HG02759 (cell line): ENCODE measurements at regions not wholly inside any gene's neighbourhood (a gene's known extent, or its start where the extent isn't known, plus 50 kb on each side); places are given as distances from the start of the nearest gene placed in this dataset.

ENCODE experiments used
- ATAC-seq: cut with Tn5 transposase; IDR thresholded peaks from one replicate; pipeline ENCODE4 v1.9.1; 2021; ENCODE audit warnings: mild to moderate bottlenecking, moderate library complexity; ENCODE audit not compliant: unreplicated experiment

DNA sequence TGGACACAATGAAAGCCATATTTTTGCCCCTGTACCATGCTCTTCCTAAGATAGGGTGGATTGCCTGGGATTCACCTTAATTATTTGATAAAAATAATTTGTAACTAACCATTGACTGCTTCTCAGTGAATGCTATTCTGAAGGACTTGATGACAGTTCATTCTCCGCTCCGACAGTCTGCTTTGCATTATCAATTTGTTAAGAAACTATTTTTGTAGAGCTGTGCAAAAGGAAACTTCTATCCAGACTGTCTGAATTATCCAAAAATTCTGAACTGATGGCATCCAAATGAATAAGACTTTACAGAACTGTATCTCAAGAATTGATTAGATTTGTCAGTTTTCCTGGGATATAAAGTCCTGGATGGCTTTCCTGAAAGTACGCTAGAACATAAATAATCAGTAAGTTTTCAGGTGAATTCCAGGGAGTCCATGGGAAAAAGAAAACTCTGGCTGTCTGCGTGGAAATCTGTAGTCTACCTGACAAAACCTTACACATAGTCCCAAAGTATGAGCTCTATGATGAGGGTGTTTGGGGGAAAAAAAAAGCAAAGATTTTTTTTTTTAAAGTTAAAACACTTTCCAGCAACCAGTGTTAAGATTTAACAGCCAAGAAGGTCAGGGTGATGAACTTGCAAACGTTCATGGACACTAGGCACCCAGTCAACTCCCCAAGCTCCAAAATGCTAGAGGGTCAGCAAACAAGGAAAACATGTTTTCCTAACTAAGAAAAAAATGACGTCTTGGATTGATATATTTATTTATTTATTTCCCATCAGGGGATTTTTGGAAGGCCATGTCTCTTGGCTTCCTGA is 291.1 kb upstream of the TBX3 start:
- ATAC-seq: no peak

DNA sequence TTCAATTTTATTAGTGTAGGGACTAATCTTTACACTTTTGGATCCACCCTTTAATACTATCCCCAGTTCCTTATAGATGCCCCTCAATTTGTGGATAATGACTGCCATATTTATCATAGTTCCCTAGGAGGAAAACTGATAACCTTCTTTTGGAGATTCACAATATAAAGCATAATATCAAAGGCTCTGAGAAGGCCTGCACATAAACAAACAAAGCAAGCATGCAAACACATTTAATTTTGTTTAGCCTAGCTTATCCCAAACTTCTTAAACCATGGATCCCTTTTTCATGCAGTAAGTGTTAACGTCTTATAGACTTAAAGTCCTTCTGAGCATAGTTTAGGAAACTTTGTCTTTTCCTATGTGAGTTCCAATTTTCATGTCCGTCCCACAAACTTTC is 290.4 kb upstream of the TBX3 start:
- no peak for ATAC-seq

DNA sequence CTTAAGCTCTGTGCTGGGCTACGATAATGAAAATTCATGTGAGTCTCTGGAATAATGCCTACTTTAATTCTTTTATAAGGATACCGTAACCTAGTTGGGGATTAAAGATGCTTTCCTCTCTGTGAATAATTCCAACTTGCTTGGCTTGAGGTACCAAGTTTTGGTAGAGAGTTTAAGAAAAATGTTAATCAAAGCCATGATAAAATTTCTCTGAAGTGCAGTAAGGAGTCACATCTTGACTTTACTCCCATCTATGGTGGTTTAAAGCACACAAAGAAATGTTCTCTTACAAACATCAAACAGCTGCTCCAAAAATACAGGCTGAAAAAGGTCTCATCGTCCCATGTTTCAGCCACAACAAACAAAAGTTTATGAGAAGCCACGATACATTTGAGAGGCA is 284.8 kb upstream of the TBX3 start:
- no peak for ATAC-seq

DNA sequence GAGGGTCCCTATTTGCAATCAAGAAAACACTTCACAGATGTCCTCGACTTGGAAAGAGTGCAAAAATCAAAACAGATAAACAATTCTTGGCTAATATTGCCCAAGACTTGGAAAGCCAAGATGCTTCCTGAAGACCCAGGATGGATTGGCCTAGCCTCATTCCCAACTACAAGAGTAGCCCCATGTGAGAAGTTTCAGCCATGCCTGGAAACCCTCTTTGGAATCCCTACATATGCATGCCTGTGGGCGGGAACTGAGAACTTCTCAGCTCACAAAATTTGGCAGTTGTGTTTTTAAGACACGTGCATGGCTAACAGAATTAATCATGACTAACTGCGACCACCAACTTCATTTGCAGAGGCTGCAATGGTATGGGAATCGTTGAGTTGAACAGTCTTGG is 283.2 kb upstream of the TBX3 start:
- ATAC-seq: no peak

DNA sequence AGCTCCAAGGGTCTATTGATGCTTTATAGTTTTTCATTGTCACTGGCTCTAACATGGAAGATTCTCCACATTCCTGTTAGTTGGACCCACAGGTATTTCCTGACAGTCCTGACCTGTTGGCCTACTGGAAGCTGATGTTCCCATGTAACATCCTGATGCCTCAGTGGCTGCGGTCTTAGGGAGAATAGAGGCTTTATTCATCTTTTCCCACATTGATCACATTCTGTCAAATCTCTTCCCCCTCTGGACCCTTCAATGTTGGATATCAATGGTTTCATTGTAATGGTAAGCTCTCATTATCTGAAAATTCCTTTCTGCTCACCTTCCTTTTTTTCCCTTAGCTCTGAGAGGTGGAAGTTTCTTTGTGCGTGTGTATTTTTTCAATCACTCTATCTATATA is 280.9 kb upstream of the TBX3 start:
- no peak for ATAC-seq

DNA sequence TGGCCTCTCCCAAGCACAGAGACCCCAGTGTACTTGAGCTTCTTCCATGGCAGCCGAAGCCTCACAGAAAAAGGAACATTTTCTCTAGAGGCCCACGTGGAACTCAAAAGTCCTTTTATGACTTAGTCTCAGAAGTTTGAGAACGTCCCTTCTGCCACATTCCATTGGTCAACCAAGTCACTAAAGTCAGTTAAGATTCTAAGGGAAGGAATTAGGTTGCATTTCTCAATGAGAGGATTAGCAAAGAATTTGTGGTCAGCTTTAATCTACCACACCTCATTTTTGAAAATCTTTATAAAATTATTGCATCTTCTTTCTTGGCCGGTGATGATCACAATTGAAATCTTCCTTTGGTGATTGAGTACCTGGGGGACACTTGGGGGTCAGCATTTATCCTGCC is 279.9 kb upstream of the TBX3 start:
- ATAC-seq: no peak

DNA sequence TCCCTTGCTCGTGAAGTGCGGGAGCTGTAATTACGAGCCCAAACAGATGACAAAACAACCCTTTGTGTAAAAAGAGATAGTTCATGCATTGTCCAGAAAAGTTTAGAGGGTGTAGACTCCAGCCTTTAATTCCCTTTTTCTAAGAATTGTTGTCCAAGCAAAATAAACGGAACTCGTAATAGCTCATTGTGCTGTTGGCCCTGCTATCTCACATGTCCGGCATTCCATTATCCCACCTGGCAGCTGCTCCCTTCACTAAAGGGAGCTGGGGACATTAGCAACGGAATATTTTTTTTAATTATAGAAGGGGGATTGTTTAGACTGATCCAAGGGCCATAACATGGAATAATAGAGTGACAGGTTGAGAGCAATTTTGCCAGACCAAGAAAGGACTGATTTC is 277.5 kb upstream of the TBX3 start:
- ATAC-seq: no peak

DNA sequence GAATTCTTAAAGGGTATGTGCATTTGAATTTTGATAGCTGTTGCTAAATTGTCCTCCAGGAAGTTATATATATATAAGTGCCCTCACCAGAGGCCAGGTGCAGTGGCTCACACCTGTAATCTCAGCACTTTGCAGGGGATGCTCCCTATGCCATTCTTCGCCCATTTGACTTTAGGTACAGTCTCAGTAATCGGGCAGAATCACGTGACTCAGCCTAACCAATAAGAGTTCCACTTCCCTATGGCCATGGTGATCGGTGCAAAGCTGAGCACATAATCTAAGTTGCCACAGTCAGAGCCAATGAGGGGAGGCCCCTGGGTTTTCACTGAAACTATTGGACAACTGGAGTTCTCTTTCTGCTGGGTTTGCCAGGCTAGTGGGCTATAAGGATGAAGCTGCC is 274.6 kb upstream of the TBX3 start:
- ATAC-seq: no peak

DNA sequence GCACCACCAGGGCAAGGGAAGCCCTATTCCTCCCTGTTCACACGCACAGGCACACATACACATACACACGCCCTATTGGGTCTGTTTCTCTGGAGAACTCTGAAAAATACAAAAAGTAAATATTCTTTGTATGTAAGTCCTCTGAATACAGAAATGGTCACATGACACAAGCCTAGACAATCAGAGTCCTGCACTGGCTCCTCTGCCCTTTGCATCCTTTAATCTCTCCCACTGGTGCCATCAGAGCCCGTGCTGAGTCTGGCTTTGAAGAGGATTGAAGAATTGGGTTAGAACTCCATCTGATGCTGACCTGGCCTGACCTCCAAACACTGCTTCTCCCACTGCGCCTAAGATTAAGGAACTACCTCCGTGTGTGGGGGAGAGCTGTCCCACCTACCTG is 273.2 kb upstream of the TBX3 start:
- ATAC-seq: no peak

DNA sequence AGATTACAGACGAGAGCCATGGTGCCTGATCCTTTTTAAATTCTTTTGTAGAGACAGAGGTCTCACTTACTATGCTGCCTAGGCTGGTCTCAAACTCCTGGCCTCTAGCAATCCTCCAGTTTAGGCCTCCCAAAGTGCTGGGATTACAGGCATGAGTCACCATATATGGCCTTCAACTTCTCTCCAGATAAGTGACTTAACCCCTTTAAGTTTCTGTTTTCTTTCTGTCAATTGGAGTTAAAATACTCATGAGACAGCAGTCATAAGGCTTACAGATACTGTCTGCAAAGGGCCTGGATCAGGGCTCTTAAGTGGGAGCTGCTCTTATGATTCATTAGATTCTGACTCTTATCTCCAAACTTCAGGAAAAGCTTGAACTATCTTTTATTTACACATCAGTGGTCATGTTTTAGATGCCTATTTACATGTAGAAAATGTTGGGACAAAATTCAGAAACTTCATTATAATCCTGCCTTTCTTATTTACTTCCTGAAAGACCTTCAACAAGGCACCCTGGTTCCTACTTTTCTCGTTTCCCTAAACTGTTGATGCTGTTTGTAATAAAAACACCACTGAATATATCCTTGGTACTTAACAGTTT is 271.5 kb upstream of the TBX3 start:
- ATAC-seq: no peak

DNA sequence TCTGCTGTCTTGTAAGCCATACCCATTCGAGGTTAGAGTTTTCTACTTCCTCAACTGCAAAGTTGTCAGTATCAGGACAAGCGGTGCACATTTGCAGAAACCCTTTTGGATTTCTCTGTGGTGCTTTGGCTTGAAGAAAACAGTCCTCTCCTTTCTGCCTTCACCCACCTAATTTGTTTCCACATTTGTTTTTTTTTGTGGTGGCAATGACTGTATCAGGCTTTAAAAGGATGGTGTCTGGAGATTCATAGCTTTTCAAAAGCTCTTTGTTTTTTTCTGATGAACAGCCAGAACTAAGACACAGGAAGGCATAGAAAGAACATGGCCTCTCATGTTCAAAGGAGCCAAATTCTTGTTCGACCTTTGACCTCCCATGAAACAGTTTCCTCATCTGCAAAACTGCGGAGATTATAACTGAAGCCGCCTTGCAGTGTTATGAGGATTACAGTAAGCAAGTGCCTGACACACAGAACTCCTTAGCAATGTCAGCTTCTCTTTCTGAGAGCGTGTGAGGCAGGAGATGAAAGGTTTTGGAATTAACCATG is 270.6 kb upstream of the TBX3 start:
- ATAC-seq: no peak

DNA sequence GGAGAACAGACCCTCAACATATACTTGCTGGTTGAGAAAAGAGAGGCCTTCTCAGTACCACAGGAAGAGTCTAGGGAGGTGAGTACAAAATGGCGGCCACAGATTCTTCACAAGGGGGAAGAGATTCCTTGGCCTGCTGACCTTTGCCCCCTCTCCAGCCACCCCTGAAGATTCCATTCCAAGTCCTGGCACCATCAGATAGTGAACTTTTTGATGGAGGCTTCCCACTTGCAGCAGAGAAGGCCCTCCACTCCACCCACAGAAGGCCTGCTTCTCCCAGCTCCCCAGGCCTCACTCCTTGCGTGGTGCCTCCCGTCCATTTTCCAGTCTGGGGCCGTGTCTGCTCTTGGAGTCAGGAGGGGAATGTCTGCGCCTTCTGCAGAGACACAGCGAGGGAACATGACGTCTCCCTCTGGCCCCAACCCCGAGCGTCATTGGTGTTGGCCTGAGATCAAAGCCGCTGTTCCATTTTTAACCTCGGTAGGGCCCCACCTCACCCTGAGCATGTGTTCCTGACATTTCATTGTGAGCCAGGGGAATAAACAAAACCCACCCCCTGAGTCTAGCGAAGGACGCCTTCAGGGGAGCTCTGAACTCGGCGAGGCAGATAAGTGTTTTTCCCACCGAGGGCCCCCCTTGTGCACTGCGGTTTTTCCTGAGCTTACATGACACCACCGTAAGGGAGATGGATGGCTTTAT is 268.7 kb upstream of the TBX3 start:
- no peak for ATAC-seq

DNA sequence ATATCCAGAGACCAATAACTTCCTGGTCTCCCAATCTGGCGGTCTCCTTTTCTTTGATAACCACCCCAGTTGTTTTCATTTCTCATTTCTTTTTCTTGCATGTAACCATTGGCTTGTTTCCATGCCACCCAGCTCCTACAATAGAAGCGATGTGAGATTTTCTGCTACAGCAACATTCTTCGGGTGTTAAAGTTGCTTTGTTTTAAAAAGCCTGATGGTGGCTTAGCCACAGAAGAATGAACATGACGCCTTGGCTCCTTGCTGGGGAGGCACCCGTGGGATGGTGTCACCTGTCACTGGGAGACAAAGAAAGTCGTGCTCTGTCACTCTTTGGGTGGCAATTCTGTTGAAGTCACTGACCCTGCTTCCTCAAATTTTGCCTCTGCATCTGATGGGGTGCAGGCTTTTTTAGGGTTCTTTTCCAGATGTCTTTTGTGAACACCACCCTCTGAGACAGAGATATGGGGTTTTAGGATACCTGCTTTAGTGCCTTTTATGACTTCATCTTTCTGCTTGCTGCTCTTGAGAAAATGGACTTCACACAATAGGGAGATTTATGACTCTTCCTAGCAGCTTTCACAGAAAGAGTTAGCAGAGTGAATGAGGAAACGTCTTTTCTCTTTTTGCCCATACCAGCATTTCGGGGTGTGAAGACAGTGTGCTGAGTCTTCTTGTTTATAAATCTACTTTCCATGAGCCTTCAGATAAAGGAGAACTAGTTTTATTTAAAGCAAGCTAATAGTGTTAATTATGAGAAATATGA is 265.3 kb upstream of the TBX3 start:
- ATAC-seq: no peak

DNA sequence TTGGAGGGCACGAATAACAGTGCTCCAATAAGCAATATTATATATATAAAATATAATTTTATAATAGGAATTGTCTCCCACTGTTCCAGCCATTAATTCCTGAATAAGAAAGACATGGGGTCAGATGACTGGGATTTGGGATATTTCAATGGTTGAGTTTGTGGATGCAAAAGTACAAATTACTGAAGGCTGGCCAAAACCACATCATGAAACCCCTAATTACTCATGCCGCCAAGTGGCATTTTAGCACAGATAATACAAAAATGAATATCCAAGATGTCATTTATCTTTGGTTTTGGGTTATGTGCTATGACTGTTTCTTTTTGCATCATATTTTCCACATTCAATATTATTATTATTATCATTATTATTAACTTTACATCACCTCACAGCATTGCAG is 261.4 kb upstream of the TBX3 start:
- ATAC-seq: no peak

DNA sequence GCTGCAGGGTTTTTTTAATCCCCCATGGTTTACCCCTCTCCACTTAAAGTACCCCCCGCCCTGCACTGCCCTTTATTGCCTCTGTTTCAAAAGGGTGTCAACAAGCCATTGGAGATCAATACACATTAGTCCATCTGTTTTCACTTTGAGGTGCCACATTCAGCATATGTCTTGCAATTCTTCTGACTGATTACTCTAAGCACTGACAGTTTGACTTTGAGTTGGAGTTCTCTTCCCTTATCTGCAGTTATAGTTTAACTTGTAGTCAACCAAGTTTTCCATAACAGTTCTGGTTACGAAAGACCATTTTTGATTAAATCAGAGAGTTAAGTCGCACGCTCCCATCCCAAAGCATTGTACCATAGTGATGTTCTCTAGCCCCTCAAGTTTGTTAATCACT is 260.8 kb upstream of the TBX3 start:
- ATAC-seq: no peak

DNA sequence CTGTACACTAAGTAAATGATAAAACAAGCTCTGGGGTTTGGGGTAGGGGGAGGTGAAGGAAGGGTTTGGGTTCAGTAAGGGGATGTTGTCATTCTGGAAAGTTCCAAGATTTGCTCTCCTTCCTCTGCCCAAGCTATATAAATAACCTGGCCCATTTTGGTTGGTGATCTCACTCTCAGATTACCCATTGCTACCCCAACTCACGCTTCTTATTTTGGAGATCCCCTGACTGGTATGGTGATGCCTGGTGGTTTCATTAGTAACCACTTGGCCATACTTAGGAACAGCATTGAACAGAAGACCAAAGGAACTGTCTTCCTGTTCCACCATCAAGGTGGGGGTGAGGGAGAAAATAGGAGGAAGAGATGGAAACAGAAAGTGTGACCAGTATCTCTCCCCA is 259.6 kb upstream of the TBX3 start:
- no peak for ATAC-seq

DNA sequence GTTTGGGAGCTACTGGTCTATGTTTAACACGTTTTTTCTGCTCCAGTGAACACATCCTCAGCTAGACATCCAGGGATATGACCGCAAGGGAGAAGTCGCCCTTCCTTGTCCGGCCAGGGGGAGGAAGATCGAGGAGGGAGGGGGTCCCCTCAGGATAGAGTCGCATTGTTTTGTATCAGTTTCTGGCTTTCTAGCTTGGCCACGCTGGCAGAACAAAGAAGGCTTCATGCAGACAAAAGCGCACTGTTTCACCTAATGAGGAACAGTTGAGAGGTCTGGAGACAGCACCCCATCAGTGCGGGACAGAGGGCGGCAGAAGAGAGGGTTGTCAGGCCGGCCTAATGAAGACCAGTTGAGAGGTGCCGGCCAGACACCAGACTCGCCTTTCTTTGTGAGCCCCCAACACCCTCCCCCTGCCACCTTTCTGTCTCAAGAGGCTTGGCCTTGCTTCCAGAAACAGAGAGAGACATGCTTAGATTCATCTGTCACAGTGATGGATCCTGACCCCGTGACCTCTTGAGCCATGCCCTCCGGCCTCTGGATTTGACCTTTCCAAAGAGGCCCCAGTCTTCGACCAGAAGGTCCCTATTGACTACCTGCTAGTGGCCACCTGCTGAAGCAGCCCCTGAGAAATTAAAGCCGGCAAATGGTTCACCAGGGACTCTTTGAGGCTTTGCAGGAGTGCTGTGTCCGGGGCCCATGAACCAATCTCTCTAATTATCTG is 254.7 kb upstream of the TBX3 start:
- no peak for ATAC-seq

DNA sequence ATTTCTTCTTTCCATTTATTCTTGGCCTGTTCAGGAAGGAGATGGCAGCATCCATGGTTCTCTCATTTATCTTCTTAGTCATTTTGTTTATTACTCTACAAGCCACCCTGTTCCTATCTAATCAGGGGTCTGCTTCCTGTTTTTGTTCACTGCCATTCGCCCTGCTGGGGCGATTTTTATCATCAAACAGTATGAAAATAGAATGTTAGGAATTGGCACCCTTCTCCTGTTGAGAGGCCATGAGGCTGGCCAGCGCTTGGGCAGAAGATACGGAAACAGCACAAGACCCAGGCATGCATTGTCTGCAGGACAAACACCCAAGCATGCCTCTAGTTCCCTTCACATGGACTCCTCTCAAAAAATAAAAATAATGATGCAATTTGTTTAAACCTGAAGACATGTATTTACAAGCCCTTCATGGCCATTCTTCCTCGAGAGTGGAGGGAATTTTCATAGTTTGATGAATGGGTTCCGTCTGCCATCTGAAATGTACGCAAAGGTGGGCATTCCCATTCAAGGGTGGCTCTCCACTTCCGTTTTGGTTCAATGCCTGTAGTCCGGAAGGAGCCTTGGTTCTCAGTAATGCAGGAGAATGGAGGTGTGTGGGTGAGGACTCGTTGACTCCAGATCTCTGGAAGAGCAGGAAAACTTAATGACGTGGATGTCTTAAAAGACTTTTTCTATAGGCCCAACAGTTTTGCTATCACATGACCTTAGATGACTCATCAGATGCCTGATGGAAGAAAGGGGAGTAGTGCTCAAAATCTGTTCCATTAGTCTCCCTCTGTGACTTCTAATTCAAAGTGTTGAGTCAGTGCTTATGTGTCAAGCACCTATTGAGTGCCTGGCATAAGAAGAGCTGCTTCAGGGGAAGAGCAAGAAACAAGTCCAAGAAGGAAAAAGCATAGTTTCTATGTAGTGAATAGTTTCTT is 252.4 kb upstream of the TBX3 start:
- no peak for ATAC-seq

DNA sequence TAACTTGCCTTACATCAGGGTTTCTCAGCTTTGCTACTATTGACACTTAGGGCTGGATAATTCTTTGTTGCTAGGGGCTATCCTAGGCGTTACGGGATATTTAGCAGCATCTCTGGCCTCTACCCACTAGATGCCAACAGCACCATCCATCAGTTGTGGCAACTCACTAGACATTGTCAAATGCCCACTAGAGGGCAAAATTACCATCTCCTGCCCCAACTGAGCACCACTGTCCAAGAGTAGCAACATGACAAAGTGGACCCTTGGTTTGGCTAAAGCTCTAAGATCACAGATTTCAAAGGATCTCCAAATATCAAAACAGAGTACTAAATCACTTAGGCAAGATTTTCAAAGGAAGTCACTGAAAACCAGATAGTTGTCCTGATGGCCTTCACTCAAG is 251.7 kb upstream of the TBX3 start:
- ATAC-seq: no peak
